Karpas-422 (cell line): ENCODE measurements at regions not wholly inside any gene's neighbourhood (a gene's known extent, or its start where the extent isn't known, plus 50 kb on each side); places are given as distances from the start of the nearest gene placed in this dataset.

Experiments
- DNase-seq: peaks from one replicate; pipeline ENCODE4 v3.0.0-alpha.2; 2015
- H2AFZ ChIP-seq: fragments of 200-600 bp; sonication (generic); 2 replicates; pipeline ENCODE4 v1.6.1; 2014; ENCODE audit warnings: antibody characterized with exemption, low read length, mixed read lengths
- H3K27ac ChIP-seq: fragments of 200-600 bp; sonication (generic); 2 replicates; pipeline ENCODE4 v1.5.1; 2014; ENCODE audit warnings: mild to moderate bottlenecking, low read length, moderate library complexity
- H3K27me3 ChIP-seq: fragments of 200-600 bp; sonication (generic); 2 replicates; pipeline ENCODE4 v1.6.1; 2014; ENCODE audit warnings: low read length, mixed read lengths
- H3K36me3 ChIP-seq: fragments of 200-600 bp; sonication (generic); 2 replicates; pipeline ENCODE4 v1.6.1; 2014; ENCODE audit warnings: low read length, mixed read lengths; ENCODE audit not compliant: insufficient read depth
- H3K4me1 ChIP-seq: fragments of 200-600 bp; sonication (generic); 2 replicates; pipeline ENCODE4 v1.6.1; 2014; ENCODE audit warnings: mild to moderate bottlenecking, low read length, mixed read lengths
- H3K4me2 ChIP-seq: fragments of 200-600 bp; sonication (generic); 2 replicates; pipeline ENCODE4 v1.6.1; 2014; ENCODE audit warnings: low read length, low read depth, mild to moderate bottlenecking; ENCODE audit not compliant: poor library complexity, severe bottlenecking
- H3K4me3 ChIP-seq: fragments of 200-600 bp; sonication (generic); 2 replicates; pipeline ENCODE4 v1.5.1; 2014; ENCODE audit warnings: mild to moderate bottlenecking, antibody characterized with exemption, low read length, mixed read lengths
- H3K79me2 ChIP-seq: fragments of 200-600 bp; sonication (generic); 2 replicates; pipeline ENCODE4 v1.6.1; 2014; ENCODE audit warnings: mild to moderate bottlenecking, low read length, mixed read lengths
- H3K9ac ChIP-seq: fragments of 200-600 bp; sonication (generic); 2 replicates; pipeline ENCODE4 v1.6.0; 2014; ENCODE audit warnings: low read length
- H3K9me2 ChIP-seq: fragments of 200-600 bp; sonication (generic), shearing (Covaris generic); replicated peaks from 2 replicates; pipeline ENCODE4 v1.6.0; 2014; ENCODE audit warnings: mild to moderate bottlenecking, low read length, moderate library complexity; ENCODE audit not compliant: insufficient read depth
- H3K9me3 ChIP-seq: fragments of 300-700, 200-600 bp; sonication (generic); 2 replicates; pipeline ENCODE4 v1.6.1; 2014; ENCODE audit warnings: low read length, mixed read lengths
- H4K20me1 ChIP-seq: fragments of 200-600 bp; sonication (generic); 2 replicates; pipeline ENCODE4 v1.6.1; 2014; ENCODE audit warnings: mild to moderate bottlenecking, antibody characterized with exemption, low read length, low read depth; ENCODE audit not compliant: insufficient read depth

- no peaks in the 10 kb centered on the region for H3K36me3 ChIP-seq
- H2AFZ ChIP-seq: no peak overlapping the region
- no peak for DNase-seq
- no peaks in the 10 kb centered on the region for H3K79me2 ChIP-seq
- H3K4me2 ChIP-seq: no peak overlapping the region
- H3K27me3 ChIP-seq: no peaks in the 10 kb centered on the region
- H3K9me2 ChIP-seq: no peaks in the 10 kb centered on the region
- no peaks in the 10 kb centered on the region for H3K4me1 ChIP-seq
- H3K27ac ChIP-seq: no peak overlapping the region
- no peaks in the 10 kb centered on the region for H4K20me1 ChIP-seq
- no peak overlapping the region for H3K4me3 ChIP-seq
- no peaks in the 10 kb centered on the region for H3K9me3 ChIP-seq
- no peak overlapping the region for H3K9ac ChIP-seq
Observed at GRCh38 chr13:27327633-27328032, 57.0 kb downstream of the RASL11A start.

DNA sequence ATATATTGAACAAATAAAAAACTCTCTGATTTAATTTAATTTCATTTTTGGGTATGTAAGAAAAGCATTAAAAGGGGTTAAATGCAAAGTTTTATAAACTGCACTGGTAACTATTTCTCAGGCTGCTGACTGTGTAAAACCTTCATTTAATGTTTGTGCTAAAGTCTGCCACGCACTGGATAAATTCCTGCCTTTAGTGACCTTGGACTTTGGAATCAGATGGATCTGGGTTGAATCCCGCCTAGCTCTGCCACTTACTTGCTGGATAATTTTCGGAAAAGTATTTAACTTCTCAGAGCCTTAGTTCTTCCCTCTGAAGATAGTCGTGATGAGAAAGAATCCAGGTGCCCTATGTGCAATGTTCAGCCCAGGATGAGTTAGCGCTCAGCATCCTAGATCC, 58.6 kb downstream of the RASL11A start:
- Histone ChIP-seq H3K4me3 (no peak overlapping the region), H3K4me2 (no peak overlapping the region), H2AFZ (no peak overlapping the region), H3K9me2 (no peaks in the 10 kb centered on the region), H4K20me1 (no peaks in the 10 kb centered on the region), H3K27ac (no peak overlapping the region), H3K27me3 (no peaks in the 10 kb centered on the region), H3K36me3 (no peaks in the 10 kb centered on the region), H3K4me1 (no peaks in the 10 kb centered on the region), H3K9me3 (no peaks in the 10 kb centered on the region), H3K79me2 (no peaks in the 10 kb centered on the region), H3K9ac (no peak overlapping the region)
- DNase-seq: no peak

- no peaks in the 10 kb centered on the region for H3K79me2 ChIP-seq
- H2AFZ ChIP-seq: no peak overlapping the region
- no peaks in the 10 kb centered on the region for H3K9me2 ChIP-seq
- H3K9ac ChIP-seq: no peak overlapping the region
- no peak for DNase-seq
- H3K4me3 ChIP-seq: no peak overlapping the region
- H3K27ac ChIP-seq: no peak overlapping the region
- no peak overlapping the region for H3K4me2 ChIP-seq
- no peaks in the 10 kb centered on the region for H4K20me1 ChIP-seq
- no peaks in the 10 kb centered on the region for H3K27me3 ChIP-seq
- no peaks in the 10 kb centered on the region for H3K4me1 ChIP-seq
- no peaks in the 10 kb centered on the region for H3K9me3 ChIP-seq
- H3K36me3 ChIP-seq: no peaks in the 10 kb centered on the region
Observed at GRCh38 chr13:27334774-27335435, 64.3 kb downstream of the RASL11A start.

- no peak for DNase-seq
- no peak overlapping the region for H3K27ac ChIP-seq
- no peaks in the 10 kb centered on the region for H3K27me3 ChIP-seq
- H3K4me1 ChIP-seq: no peaks in the 10 kb centered on the region
- no peak overlapping the region for H3K9ac ChIP-seq
- H3K4me2 ChIP-seq: no peak overlapping the region
- H3K9me3 ChIP-seq: no peaks in the 10 kb centered on the region
- no peaks in the 10 kb centered on the region for H3K9me2 ChIP-seq
- no peak overlapping the region for H3K4me3 ChIP-seq
- no peaks in the 10 kb centered on the region for H4K20me1 ChIP-seq
- H3K36me3 ChIP-seq: no peaks in the 10 kb centered on the region
- no peaks in the 10 kb centered on the region for H3K79me2 ChIP-seq
- H2AFZ ChIP-seq: no peak overlapping the region
Observed at GRCh38 chr13:27336014-27336673, 65.5 kb downstream of the RASL11A start.

GRCh38 chr13:27338207-27338606, 67.6 kb downstream of the RASL11A start:
- no peak overlapping the region for H3K9ac ChIP-seq
- no peak overlapping the region for H3K27ac ChIP-seq
- DNase-seq: no peak
- H3K36me3 ChIP-seq: no peaks in the 10 kb centered on the region
- H3K4me2 ChIP-seq: no peak overlapping the region
- H3K27me3 ChIP-seq: no peaks in the 10 kb centered on the region
- no peaks in the 10 kb centered on the region for H3K9me2 ChIP-seq
- H3K79me2 ChIP-seq: no peaks in the 10 kb centered on the region
- no peak overlapping the region for H2AFZ ChIP-seq
- H3K4me3 ChIP-seq: no peak overlapping the region
- H3K4me1 ChIP-seq: no peaks in the 10 kb centered on the region
- H4K20me1 ChIP-seq: no peaks in the 10 kb centered on the region
- H3K9me3 ChIP-seq: no peaks in the 10 kb centered on the region

- Histone ChIP-seq H3K9ac (no peak overlapping the region), H3K9me2 (no peaks in the 10 kb centered on the region), H3K4me1 (no peaks in the 10 kb centered on the region), H3K9me3 (no peaks in the 10 kb centered on the region), H3K79me2 (no peaks in the 10 kb centered on the region), H3K4me2 (no peak overlapping the region), H3K4me3 (no peak overlapping the region), H2AFZ (no peak overlapping the region), H4K20me1 (no peaks in the 10 kb centered on the region), H3K27ac (no peak overlapping the region), H3K27me3 (no peaks in the 10 kb centered on the region), H3K36me3 (no peaks in the 10 kb centered on the region)
- peak; percentile 68 for DNase-seq
Observed at GRCh38 chr13:27338816-27339215, 68.2 kb downstream of the RASL11A start.

DNA sequence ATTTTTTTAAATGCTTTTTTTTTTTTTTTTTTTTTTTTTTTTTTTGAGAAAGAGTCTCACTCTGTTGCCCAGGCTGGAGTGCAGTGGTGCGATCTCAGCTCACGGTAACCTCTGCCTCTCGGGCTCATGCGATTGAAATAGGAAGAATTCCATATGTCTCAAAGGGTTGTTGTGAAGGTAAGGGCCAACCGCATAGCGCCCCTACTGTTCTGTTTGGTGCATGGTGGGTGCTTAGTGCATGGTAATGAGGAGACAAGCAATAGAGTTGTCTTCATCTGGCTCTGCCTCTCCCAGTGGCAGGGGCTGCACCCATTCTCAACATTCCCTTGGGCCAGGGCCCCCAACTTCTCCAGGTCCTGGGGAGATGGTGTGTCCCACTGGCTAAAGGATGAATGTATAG, 68.7 kb downstream of the RASL11A start:
- Histone ChIP-seq H4K20me1 (no peaks in the 10 kb centered on the region), H3K9me2 (no peaks in the 10 kb centered on the region), H3K79me2 (no peaks in the 10 kb centered on the region), H3K9ac (no peak overlapping the region), H3K27ac (no peak overlapping the region), H3K36me3 (no peaks in the 10 kb centered on the region), H3K4me2 (no peak overlapping the region), H3K4me1 (no peaks in the 10 kb centered on the region), H3K27me3 (no peaks in the 10 kb centered on the region), H3K4me3 (no peak overlapping the region), H2AFZ (no peak overlapping the region), H3K9me3 (no peaks in the 10 kb centered on the region)
- peak; percentile 81 for DNase-seq

- H3K36me3 ChIP-seq: no peaks in the 10 kb centered on the region
- no peak overlapping the region for H3K27ac ChIP-seq
- DNase-seq: peak; percentile 10
- H3K4me1 ChIP-seq: no peaks in the 10 kb centered on the region
- H4K20me1 ChIP-seq: no peaks in the 10 kb centered on the region
- H3K9me2 ChIP-seq: no peaks in the 10 kb centered on the region
- no peak overlapping the region for H3K4me3 ChIP-seq
- no peaks in the 10 kb centered on the region for H3K79me2 ChIP-seq
- no peak overlapping the region for H2AFZ ChIP-seq
- no peak overlapping the region for H3K9ac ChIP-seq
- no peak overlapping the region for H3K4me2 ChIP-seq
- H3K9me3 ChIP-seq: no peaks in the 10 kb centered on the region
- no peaks in the 10 kb centered on the region for H3K27me3 ChIP-seq
Observed at GRCh38 chr13:27341616-27342015, 71.0 kb downstream of the RASL11A start.
